ENCODE measurements at regions not wholly inside any gene's neighbourhood (a gene's known extent, or its start where the extent isn't known, plus 50 kb on each side); places are given as distances from the start of the nearest gene placed in this dataset.

DNA sequence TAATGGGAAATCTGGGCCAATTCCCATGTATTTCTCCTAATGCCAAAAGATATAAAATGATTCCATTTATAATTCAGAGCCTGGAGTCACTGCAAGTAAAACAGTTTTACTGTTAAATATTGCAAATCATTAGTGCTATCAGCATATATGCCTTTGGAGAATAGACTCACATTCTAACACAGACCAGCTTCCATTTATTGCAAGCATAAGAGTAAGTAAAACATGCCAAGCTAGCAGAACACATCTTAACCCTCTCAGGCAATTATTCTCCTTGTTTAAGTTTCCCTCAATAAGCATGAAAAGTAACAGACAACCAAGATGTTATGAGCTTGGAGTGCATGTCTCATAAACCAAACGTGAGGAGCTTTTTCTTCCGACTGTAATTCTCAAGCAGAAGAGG is 173.9 kb upstream of the GRIP1 start:
- DNase-seq: no peak

DNA sequence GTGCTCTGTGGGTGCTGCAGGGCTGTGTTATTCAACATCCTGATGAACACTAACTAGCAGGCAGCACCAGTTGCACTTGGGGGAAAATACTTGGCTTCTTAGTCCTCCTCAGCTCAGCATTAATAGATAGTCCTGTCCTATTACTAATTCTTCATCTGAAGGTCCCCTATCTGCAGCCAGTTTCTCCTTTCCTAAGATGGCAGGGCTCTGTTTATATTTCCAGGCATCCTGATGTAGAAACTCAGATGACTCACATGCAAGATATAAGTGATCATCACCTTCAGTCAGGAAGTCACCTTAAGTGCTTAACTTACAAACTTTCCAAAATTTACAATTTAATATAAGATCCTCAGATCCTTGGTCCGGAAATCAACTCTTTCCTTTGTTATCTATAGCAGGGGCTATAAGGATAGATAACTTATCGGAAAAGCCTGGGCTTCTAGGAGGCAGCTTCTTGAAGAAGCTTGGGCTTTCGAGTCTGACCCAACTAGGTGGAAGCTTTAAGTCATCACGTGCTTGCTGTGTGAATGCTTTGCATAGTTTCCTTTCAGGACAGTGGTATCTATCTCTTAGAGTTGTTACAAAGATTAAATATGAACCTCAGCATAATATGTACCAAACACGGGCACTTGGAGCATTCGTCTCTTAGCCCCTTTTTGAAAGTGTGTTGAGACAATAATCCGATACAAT is 181.0 kb upstream of the GRIP1 start:
- DNase-seq: no peak

DNA sequence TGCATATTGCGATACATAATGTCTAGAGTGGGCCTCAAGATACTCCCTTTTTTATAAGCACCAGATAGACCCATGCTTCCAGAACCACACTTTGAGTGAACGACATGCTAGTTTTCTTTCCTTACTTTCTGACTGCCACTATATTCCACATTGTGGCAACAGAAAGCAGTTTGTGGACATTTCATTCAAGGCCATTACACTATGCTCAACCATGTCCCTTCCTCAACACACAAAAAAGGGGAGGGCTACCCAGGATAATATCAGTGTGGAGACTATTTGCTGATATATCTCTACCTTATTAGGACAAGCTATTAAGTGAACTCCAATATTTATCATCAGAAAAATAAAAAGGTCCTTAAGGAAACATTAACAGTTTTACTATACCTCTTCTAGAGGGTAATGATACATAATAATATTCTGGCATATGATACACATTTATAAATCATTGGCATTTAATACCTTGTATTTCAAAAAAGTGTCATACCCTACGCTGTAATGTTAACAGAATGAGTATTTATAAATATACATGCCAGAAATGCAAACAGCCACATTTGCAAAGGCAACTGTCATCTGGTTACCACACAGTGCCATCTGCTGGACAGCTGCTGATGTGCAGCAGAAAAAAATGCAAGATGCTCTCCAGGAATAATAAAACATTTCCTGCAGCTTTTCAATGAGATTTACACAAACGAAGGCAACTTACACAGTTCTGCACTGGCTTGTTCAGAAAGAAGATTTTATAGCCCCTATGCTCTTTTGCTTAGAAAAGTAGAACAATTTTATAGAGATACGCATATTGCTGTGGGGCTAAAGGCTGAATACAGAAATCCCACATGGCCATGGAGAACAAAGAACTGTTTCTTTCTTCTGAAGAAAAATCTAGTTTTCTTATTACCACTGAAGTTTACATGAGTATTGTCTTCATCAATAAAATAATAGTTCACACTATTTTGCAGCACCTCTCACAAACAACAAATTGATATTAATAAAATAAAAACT is 182.2 kb upstream of the GRIP1 start:
- peak; percentile 34 for DNase-seq

DNA sequence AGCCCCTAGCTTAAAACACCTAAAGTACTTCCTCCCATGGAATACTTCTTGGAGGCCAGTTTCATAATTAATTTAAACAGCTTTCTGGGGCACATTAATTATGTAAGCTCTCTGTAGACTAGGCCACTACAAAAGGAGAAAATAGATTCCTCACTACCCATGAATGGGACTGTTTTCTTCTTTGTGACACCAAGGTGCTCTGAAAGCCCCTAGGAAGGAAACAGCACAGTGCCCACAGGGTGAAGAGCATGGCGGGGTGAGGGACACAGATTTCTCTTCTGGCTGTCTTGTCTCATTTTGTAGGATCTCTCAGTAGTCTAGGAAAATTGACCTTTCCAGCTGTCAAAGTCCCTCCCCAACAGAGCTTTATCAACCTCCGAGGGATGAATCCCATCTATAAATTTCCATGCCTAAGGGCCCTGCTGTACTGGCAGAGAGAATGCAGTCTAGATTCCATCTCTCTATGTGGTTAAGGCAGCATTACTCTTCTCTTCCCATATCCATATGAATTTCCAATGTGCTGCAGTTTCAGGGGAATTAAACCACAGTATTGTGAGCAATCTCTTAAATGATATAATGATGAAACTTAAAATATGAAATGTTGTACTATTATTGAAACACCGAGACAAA is 183.6 kb upstream of the GRIP1 start:
- no peak for DNase-seq

DNA sequence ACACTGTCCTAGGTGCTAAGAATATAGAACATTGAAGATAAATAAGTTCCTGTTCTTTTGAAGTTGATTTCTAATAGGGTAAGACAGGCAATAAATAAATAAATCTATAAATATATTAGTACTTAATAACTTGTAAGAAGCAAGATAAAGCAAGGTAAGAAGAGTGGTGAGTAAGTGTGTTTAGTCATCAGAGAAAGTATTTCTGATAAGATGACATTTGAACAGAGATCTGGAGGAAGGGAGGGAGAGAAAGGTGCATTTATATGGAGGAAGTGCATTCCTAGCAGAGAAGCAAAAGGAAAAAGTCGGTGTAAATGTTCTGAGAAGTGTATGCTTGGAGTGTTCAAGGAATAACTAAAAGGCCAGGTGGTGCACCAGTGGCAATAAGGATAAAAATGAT is 184.4 kb upstream of the GRIP1 start:
- no peak for DNase-seq

DNA sequence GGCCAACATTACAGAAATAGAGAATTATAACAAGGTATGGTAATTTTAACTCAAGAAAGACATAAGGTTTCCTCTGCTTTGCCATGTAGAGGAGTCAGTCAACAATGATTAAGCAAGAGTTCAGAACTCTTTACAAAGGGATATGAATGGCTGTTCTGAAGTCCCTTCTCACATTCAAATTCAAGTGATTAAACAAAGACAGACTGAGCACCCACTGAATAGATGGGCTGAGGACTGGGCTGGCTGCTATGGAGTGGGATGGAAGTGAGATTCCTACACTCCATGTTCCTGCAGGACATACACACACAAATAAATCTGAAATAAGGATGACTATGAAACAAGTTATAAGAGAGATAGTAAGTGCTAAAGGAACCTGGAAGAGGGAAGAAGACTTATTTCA is 199.0 kb upstream of the GRIP1 start:
- no peak for DNase-seq

DNA sequence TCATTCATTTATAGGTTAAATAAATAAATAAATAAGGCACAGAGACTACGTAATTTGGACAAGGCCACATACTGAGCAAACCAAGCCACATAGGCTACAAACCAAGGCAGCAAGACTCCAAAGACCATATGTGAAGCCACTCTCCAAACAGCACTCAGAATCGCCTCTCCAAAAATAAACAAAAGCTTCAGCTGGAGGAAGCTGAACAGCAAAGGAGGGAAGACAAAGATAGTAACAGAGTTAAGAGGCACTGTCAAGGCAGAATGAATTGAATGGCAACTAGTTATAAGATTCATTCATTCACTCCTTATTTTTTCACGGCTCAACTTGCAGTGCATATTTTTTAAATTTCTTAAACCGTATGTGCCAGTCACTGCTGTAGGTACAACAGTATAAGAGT is 200.5 kb upstream of the GRIP1 start:
- no peak for DNase-seq

DNA sequence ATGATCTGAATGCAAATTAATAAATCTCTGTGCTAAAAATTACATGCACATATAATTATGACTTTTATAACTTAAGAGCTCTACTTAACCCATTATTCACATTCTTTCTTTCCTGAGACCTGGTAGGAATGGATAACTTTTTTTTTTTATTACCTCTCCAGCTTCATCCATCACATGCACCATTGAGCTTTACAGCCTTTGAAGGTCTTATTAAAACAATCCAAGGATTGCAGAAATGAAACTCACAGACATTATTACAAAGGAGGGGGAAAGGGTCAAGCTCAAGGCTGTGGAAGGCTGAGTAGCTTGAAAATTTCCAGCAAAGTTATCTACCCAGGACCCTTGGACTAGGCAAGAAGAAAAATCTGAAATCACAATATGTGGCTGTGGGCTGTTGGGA is 202.5 kb upstream of the GRIP1 start:
- DNase-seq: no peak

DNA sequence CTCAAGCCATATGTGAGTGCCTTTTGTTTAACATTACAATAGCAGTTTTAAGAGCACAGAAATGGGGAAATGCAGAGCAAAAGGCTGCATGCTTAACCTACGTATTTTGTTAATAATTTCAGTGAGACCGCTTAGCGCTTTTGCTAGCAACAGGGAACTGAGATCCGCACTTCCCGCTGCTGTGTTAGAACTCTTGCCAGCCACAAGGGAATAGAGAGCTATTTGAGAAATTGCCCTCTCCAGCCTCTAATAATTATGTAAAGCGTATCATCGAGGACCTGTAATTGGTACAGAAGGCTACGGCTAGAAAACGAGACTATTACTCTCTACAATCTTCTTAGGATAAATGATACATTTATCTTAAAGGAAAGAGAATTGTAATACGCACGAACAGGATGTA is 205.2 kb upstream of the GRIP1 start:
- DNase-seq: no peak

DNA sequence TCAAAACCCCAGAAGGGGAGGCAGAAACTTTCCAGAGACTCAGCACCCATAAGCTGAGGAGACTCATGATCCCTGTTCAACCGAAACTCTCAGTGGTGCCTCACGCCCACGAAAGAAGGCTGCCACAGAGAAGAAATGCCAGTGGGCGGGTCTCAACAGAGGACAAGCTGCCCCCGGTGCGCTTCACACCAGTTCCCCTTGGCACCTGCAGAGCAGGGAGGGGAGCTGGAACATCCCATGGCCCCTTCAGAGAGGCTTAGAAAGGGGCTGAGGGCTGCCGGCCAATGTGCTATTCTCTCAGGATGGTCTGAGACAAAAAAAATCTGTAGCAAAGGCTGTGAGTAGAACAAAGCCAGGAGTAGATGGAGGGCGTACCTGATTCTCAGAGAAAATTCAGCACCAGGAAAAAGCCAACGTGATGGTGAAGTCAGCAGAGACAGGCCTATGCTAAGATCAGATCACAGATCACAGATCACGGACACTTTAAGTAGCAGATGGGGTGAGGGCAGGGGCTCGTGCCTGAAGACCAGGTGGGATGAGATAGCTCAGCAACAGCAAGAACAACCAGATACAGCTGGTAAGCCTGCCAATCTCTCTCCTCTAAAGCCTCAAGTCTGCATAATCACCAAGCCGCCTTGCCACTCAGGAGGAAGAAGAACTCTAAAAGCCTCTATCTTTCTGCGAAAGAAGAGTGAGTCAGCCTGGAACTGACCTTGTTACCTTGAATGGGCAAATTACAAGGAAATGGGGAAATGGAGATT is 206.4 kb upstream of the GRIP1 start:
- DNase-seq: no peak

DNA sequence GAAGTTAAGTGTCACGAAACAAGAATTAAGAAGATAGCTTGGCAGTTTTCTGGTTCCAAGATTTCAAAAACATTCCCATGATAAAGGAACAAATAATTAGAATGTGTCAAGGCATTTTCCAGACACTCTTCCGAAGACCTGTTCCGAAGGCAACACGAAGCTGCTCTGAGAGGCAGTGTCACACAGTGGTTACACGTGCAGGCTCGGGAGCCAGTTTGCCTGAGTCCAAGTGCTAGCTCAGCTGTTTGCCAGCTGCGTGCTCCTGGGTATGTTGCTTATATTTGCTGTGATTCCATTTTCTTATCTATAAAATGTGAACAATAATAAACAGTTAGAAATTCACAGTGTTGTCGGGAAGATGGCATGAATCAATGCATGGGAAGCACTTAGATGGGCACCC is 217.9 kb upstream of the GRIP1 start:
- DNase-seq: no peak

DNA sequence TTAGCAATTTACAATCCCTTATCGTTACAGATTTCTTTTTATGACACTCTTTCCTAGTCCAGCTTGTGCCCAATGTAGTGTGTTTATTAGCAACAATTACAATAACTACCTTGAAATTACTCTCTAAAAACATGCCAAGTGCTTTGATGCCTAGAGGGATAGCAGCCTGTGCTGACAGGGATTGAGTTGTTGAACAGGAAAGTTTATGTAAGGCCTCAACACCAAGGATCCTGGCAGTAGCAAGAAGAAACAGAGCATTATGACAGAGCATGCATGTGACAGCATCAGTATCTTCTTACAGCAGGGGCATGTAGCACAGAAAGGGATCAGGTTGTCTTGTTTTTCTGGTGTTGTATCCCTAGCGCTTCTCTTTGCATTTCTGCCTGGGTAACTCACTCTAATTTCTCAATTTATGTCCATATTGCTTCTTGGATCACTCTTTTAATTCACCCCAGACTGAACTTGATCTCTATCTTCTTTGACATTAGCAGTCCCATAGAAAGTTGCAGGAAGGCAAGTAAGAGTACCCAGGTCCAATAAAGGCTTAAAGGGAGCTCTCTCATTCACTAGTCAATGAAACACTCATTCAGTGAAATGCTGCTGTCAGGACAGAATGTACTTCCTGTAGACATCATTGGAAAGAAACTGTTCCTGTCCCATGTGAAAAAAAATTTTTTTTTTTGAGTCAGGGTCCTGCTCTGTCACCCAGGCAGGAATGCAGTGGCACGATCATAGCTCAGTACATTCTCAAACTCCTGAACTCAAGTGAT is 220.0 kb upstream of the GRIP1 start:
- no peak for DNase-seq

DNA sequence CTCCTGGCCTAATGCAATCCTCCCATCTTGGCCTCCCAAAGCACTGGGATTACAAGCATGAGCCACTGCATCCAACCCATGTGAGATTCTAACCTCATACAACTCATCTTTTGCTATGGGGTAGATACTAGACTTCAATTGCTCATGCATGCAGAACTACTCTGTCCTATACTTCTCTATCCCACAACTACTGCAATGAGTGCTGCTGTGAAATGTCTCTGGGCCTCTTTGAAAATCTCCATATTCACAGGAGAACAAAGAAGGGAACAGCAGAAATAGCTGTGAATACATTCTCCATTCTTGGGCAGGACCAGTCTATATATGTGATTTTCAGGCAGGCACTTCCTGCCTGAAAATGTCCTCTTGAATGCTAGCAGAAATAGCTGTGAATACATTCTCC is 220.7 kb upstream of the GRIP1 start:
- no peak for DNase-seq

DNA sequence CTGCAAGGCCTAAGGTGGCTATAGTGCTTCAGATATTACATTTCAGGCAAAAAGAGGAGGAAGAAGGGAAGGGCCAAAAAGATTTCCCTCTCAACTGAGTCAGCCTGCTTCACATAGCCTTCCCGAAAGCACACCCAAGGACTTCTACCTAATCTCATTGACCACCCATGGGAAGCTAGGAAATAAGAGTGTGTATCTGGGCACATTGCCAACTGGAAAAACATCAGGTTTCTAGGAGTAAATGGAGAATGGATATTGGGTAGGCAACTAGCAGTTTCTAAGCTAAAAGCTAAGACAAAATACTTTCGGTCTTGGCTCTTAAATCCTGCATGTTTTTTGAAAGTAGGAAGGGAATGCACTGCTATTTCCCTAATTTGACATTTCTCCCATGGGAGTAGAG is 221.7 kb upstream of the GRIP1 start:
- DNase-seq: no peak

DNA sequence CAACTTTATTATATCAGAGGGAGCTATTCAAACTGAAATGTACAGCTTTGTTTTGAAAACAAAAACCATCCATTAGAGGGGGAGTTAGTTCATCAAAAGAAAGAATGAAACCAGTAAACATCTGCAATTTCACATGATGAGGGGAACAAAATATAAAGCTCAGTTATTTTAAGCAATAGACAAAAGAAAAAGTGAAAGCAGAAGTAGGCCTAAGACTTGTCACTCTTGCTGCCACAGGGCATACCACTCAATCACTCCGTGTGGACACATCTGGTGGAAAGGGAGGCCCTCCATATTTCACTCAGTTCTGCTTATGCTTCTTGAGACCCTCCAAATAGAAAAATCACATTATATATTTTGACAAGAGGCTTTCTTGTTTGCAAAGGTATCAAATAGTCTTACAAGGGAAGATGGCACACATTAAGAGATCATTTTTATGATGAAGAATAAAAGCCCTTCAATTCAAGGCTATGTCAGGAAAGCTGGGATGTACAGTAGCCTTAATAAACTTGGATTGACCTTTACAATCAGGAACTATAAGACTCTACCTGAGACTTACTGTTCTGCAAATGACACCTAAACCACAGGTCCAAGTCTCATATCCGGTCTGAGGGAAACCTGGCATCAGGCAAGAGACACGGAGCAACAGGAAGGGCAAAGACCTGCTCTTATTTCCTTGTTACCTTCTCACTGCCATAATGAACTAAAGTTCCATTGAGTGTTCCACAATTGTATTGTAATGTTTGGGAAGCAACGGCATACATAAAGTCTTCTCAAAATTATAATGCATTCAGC is 222.5 kb upstream of the GRIP1 start:
- DNase-seq: no peak

DNA sequence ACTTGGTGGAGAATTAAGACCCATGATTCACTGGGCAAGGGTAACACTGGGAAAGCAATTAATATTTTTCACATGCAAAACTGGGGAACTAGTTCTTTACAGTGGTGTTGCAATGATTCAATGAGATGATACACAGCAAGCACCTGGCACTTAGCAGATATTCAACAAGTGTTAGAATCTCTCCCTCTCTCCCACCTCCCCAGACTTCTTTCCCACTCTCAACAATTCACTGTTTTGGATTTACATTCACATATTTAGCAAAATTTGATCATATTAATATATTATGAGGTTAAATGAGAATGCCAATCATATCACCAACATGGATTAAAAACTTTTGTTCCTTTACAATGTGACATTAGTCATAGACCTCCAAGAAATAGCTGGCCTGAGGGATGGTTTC is 223.1 kb upstream of the GRIP1 start:
- DNase-seq: no peak

DNA sequence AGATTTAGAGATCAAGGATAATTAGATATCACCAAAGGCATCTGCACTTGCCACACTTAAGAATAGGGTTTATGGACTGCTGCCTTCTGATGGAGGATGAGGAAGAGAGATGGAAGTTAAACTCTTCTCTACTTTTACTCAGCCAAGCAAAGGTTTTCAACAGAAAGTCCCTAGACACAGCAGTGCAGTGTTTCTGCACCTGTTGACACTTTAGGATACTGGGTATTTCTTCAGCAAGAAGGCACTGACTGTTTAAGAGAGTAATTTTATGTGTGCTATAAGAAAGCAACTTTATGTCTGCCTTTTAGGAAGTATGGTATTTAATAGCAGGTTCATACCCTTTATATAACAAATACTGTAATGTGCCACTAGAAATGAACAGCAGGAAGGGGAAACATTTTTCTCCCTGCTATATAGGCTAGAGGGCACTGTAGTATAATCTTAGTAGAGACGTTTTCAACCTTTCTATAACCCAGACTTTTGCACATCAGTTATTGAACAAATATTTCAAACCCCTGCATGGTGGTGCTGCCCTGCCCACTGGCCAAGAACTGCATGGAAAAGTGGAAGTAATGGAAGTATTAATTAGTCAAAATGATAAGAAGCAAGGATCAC is 225.0 kb upstream of the GRIP1 start:
- DNase-seq: no peak

DNA sequence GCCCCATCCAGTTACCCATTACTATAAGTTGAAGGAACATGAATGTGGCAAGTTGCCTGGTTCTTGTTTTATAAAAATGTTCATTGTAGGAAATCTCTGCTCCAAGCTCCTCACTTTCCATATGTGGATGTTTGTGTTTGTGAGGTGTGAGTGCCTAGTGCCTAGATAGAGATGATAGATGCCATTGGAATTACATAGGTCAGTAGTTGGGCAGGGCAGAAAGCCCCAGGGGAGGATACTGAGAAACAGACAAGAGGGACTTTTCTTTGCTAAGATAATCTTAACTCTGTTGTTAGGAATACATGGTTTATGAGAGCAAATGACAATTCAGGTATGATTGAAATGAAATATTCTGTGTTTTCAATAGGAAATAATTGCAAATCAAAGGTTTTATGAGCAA is 226.3 kb upstream of the GRIP1 start:
- no peak for DNase-seq

DNA sequence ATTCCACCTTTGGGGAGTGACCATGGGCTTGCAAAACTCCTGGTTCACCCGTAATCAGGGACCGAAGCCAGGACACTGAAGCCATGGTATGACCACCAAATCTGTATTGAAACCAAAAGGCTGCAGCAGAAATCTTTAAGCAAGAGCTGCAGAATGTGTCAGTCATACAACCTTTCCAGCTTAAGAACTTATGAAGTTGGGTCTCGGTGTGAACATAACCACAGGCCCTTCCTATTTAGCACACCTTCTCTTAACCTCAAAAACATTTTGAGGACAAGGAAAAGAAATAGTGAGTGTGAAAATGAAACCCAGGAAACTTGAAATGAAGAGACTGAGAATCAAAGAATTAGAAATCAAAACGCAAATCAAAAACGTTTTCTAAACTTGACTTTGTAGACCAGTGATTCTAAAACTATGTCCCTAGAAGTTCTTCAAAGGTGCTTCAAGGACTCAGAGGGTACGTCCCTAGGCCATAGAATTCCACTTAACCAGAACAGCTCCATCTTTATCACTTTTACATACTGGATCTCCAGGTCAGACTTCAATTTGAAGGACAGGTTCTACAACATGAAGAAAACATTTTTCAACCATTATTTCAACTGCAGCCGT is 231.6 kb upstream of the GRIP1 start:
- DNase-seq: no peak

DNA sequence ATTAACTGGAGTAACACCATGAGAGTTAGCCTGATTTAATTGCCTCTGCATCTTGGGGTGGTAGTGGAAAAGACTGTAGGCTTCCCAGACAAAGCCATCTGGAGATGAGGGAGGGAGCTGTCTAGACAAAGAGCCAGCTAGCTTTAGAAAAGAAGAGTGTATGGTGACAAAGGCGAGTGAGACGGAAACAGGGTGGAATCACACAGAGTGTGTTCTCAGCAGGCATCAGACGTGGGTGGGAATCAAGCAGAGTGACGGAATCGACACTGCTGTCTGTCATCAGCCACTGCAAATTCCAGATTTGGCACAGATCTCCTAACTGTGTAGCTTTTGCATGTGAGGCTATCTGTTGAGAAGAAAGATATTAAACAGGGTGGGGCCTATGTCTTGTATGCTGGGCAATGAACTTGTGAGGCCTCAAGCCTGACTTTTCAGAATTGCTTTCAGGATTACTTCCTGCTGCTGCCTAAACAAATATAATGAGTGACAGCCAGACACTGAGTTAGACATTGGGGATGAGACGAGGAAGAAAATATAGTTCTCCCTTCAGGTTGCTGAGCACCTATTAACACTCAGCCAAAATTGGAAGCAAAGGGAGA is 236.5 kb upstream of the GRIP1 start:
- no peak for DNase-seq

Measured in right kidney (tissue), 1 donor.